ENCODE measurements at regions not wholly inside any gene's neighbourhood (a gene's known extent, or its start where the extent isn't known, plus 50 kb on each side); places are given as distances from the start of the nearest gene placed in this dataset.

GRCh38 chr14:29236848-29237247, 470.3 kb downstream of the FOXG1 start:
- Histone ChIP-seq H3K4me3 (ENCODE audit: low read length) (peak overlapping the region; percentile 66), H3K4me1 (ENCODE audit: control insufficient read depth, insufficient read depth, low read length) (peaks cover 35% of the 10 kb centered on the region), H3K9ac (ENCODE audit: low read length) (peak overlapping the region; percentile 74), H3K9me3 (ENCODE audit: control insufficient read depth, low read length) (no peaks in the 10 kb centered on the region), H3K27me3 (replicated peaks; ENCODE audit: control insufficient read depth, insufficient read depth, low read length) (no peaks in the 10 kb centered on the region), H3K36me3 (ENCODE audit: control insufficient read depth, insufficient read depth, low read length, severe bottlenecking) (no peaks in the 10 kb centered on the region)
- peak; percentile 83 for DNase-seq (ENCODE audit: low read depth)

GRCh38 chr14:29240066-29240465, 473.5 kb downstream of the FOXG1 start:
- peak; percentile 66 for DNase-seq (ENCODE audit: low read depth)
- Histone ChIP-seq H3K4me1 (ENCODE audit: control insufficient read depth, insufficient read depth, low read length) (peaks cover 48% of the 10 kb centered on the region), H3K4me3 (ENCODE audit: low read length) (peak overlapping the region; percentile 46), H3K9ac (ENCODE audit: low read length) (no peak overlapping the region), H3K9me3 (ENCODE audit: control insufficient read depth, low read length) (no peaks in the 10 kb centered on the region), H3K36me3 (ENCODE audit: control insufficient read depth, insufficient read depth, low read length, severe bottlenecking) (no peaks in the 10 kb centered on the region), H3K27me3 (replicated peaks; ENCODE audit: control insufficient read depth, insufficient read depth, low read length) (no peaks in the 10 kb centered on the region)

- no peaks in the 10 kb centered on the region for H3K27me3 ChIP-seq (replicated peaks; ENCODE audit: control insufficient read depth, insufficient read depth, low read length)
Observed at GRCh38 chr14:29242755-29243754, 476.5 kb downstream of the FOXG1 start.

GRCh38 chr14:29255692-29256091, 489.1 kb downstream of the FOXG1 start:
- Histone ChIP-seq H3K9ac (ENCODE audit: low read length) (no peak overlapping the region), H3K4me3 (ENCODE audit: low read length) (no peak overlapping the region), H3K36me3 (ENCODE audit: control insufficient read depth, insufficient read depth, low read length, severe bottlenecking) (no peaks in the 10 kb centered on the region), H3K4me1 (ENCODE audit: control insufficient read depth, insufficient read depth, low read length) (no peaks in the 10 kb centered on the region), H3K27me3 (replicated peaks; ENCODE audit: control insufficient read depth, insufficient read depth, low read length) (no peaks in the 10 kb centered on the region), H3K9me3 (ENCODE audit: control insufficient read depth, low read length) (no peaks in the 10 kb centered on the region)
- no peak for DNase-seq (ENCODE audit: low read depth)

More at GRCh38 chr14:29242755-29243754, 476.5 kb downstream of the FOXG1 start:
- Histone ChIP-seq H3K36me3 (ENCODE audit: control insufficient read depth, insufficient read depth, low read length, severe bottlenecking) (no peaks in the 10 kb centered on the region), H3K9ac (ENCODE audit: low read length) (no peak overlapping the region), H3K4me3 (ENCODE audit: low read length) (peak overlapping the region; percentile 51), H3K9me3 (ENCODE audit: control insufficient read depth, low read length) (no peaks in the 10 kb centered on the region), H3K4me1 (ENCODE audit: control insufficient read depth, insufficient read depth, low read length) (peaks cover 26% of the 10 kb centered on the region)
- DNase-seq (ENCODE audit: low read depth), result no peak

- Histone ChIP-seq H3K9ac (ENCODE audit: low read length) (no peak overlapping the region), H3K36me3 (ENCODE audit: control insufficient read depth, insufficient read depth, low read length, severe bottlenecking) (no peaks in the 10 kb centered on the region), H3K4me1 (ENCODE audit: control insufficient read depth, insufficient read depth, low read length) (no peaks in the 10 kb centered on the region), H3K4me3 (ENCODE audit: low read length) (no peak overlapping the region), H3K9me3 (ENCODE audit: control insufficient read depth, low read length) (no peaks in the 10 kb centered on the region), H3K27me3 (replicated peaks; ENCODE audit: control insufficient read depth, insufficient read depth, low read length) (no peaks in the 10 kb centered on the region)
- no peak for DNase-seq (ENCODE audit: low read depth)
Observed at GRCh38 chr14:29262979-29263378, 496.4 kb downstream of the FOXG1 start.

GRCh38 chr14:29264865-29265264, 498.3 kb downstream of the FOXG1 start:
- Histone ChIP-seq H3K9ac (ENCODE audit: low read length) (no peak overlapping the region), H3K27me3 (replicated peaks; ENCODE audit: control insufficient read depth, insufficient read depth, low read length) (no peaks in the 10 kb centered on the region), H3K4me3 (ENCODE audit: low read length) (no peak overlapping the region), H3K36me3 (ENCODE audit: control insufficient read depth, insufficient read depth, low read length, severe bottlenecking) (no peaks in the 10 kb centered on the region), H3K4me1 (ENCODE audit: control insufficient read depth, insufficient read depth, low read length) (no peaks in the 10 kb centered on the region), H3K9me3 (ENCODE audit: control insufficient read depth, low read length) (no peaks in the 10 kb centered on the region)
- DNase-seq (ENCODE audit: low read depth), result no peak

GRCh38 chr14:29265852-29266251, 499.3 kb downstream of the FOXG1 start:
- no peaks in the 10 kb centered on the region for H3K4me1 ChIP-seq (ENCODE audit: control insufficient read depth, insufficient read depth, low read length)
- H3K36me3 ChIP-seq (ENCODE audit: control insufficient read depth, insufficient read depth, low read length, severe bottlenecking), result no peaks in the 10 kb centered on the region
- no peaks in the 10 kb centered on the region for H3K27me3 ChIP-seq (replicated peaks; ENCODE audit: control insufficient read depth, insufficient read depth, low read length)
- no peak overlapping the region for H3K4me3 ChIP-seq (ENCODE audit: low read length)
- DNase-seq (ENCODE audit: low read depth), result no peak
- H3K9me3 ChIP-seq (ENCODE audit: control insufficient read depth, low read length), result no peaks in the 10 kb centered on the region
- no peak overlapping the region for H3K9ac ChIP-seq (ENCODE audit: low read length)

GRCh38 chr14:29271669-29272068, 505.1 kb downstream of the FOXG1 start:
- no peak overlapping the region for H3K9ac ChIP-seq (ENCODE audit: low read length)

GRCh38 chr14:29273513-29273912, 506.9 kb downstream of the FOXG1 start:
- H3K27me3 ChIP-seq (replicated peaks; ENCODE audit: control insufficient read depth, insufficient read depth, low read length), result no peaks in the 10 kb centered on the region
- no peak for DNase-seq (ENCODE audit: low read depth)
- no peaks in the 10 kb centered on the region for H3K36me3 ChIP-seq (ENCODE audit: control insufficient read depth, insufficient read depth, low read length, severe bottlenecking)
- H3K9me3 ChIP-seq (ENCODE audit: control insufficient read depth, low read length), result no peaks in the 10 kb centered on the region
- H3K9ac ChIP-seq (ENCODE audit: low read length), result no peak overlapping the region
- no peaks in the 10 kb centered on the region for H3K4me1 ChIP-seq (ENCODE audit: control insufficient read depth, insufficient read depth, low read length)
- H3K4me3 ChIP-seq (ENCODE audit: low read length), result no peak overlapping the region

More at GRCh38 chr14:29271669-29272068, 505.1 kb downstream of the FOXG1 start:
- Histone ChIP-seq H3K9me3 (ENCODE audit: control insufficient read depth, low read length) (no peaks in the 10 kb centered on the region), H3K36me3 (ENCODE audit: control insufficient read depth, insufficient read depth, low read length, severe bottlenecking) (no peaks in the 10 kb centered on the region), H3K4me1 (ENCODE audit: control insufficient read depth, insufficient read depth, low read length) (no peaks in the 10 kb centered on the region), H3K27me3 (replicated peaks; ENCODE audit: control insufficient read depth, insufficient read depth, low read length) (no peaks in the 10 kb centered on the region), H3K4me3 (ENCODE audit: low read length) (no peak overlapping the region)
- DNase-seq (ENCODE audit: low read depth), result no peak

- no peaks in the 10 kb centered on the region for H3K36me3 ChIP-seq (ENCODE audit: control insufficient read depth, insufficient read depth, low read length, severe bottlenecking)
- H3K4me1 ChIP-seq (ENCODE audit: control insufficient read depth, insufficient read depth, low read length), result no peaks in the 10 kb centered on the region
- no peaks in the 10 kb centered on the region for H3K9me3 ChIP-seq (ENCODE audit: control insufficient read depth, low read length)
- DNase-seq (ENCODE audit: low read depth), result no peak
- no peak overlapping the region for H3K4me3 ChIP-seq (ENCODE audit: low read length)
- no peaks in the 10 kb centered on the region for H3K27me3 ChIP-seq (replicated peaks; ENCODE audit: control insufficient read depth, insufficient read depth, low read length)
- no peak overlapping the region for H3K9ac ChIP-seq (ENCODE audit: low read length)
Observed at GRCh38 chr14:29274890-29275596, 508.5 kb downstream of the FOXG1 start.

Measured in adipocyte (in vitro differentiated cells).